Spleen (tissue), 11 donors: ENCODE measurements at regions not wholly inside any gene's neighbourhood (a gene's known extent, or its start where the extent isn't known, plus 50 kb on each side); places are given as distances from the start of the nearest gene placed in this dataset.

Source experiments
- DNase-seq: peaks from one replicate; pipeline ENCODE4 v3.0.0-alpha.2; 2020
- H3K27ac ChIP-seq, 8 donors: fragments of 200-600 bp; sonication (generic) in 7 of 8; 1 replicate in 4 of 8; 2 replicates in 4 of 8; pipeline versions ENCODE4 v1.5.0 to v1.8.0; 2016 to 2021; ENCODE audit warnings: inconsistent platforms in 4 of 8, mild to moderate bottlenecking in 4 of 8, moderate library complexity in 1 of 8
- H3K27me3 ChIP-seq, 7 donors: fragments of 200-600 bp; sonication (generic) in 6 of 7; replicated peaks in 1 of 7; 1 replicate in 4 of 7; 2 replicates in 3 of 7; pipeline versions ENCODE4 v1.5.0 to v1.8.0; 2016 to 2021; ENCODE audit warnings: inconsistent platforms in 3 of 7, mild to moderate bottlenecking in 1 of 7
- H3K36me3 ChIP-seq, 6 donors: fragments of 200-600 bp; sonication (generic) in 5 of 6; 1 replicate in 4 of 6; 2 replicates in 2 of 6; pipeline versions ENCODE4 v1.5.0 to v1.8.0; 2016 to 2021; ENCODE audit warnings: inconsistent platforms in 2 of 6
- H3K4me1 ChIP-seq, 6 donors: fragments of 200-600 bp; sonication (generic) in 5 of 6; 1 replicate in 3 of 6; 2 replicates in 3 of 6; pipeline versions ENCODE4 v1.5.0 to v1.8.0; 2016 to 2021; ENCODE audit warnings: inconsistent platforms in 3 of 6
- H3K4me3 ChIP-seq, 8 donors: fragments of 200-600 bp; sonication (generic) in 7 of 8; 1 replicate in 4 of 8; 2 replicates in 4 of 8; pipeline versions ENCODE4 v1.5.0 to v1.8.0; 2016 to 2021; ENCODE audit warnings: inconsistent platforms in 4 of 8, mild to moderate bottlenecking in 4 of 8, moderate library complexity in 2 of 8
- H3K9me3 ChIP-seq, 8 donors: fragments of 200-600 bp; sonication (generic) in 7 of 8; 1 replicate in 4 of 8; 2 replicates in 4 of 8; pipeline versions ENCODE4 v1.5.0 to v1.8.0; 2016 to 2021; ENCODE audit warnings: inconsistent platforms in 4 of 8
- POLR2A ChIP-seq, 3 donors: fragments of 450-650 bp; IDR thresholded peaks; one replicate each; pipeline ENCODE4 v1.5.1; 2017; ENCODE audit warnings: antibody characterized with exemption in 3 of 3, mild to moderate bottlenecking in 1 of 3
- POLR2AphosphoS5 ChIP-seq, 3 donors: sonication (generic); formaldehyde crosslinking; IDR thresholded peaks; one replicate each; pipeline ENCODE4 v1.5.1; 2017; ENCODE audit warnings: antibody characterized with exemption in 3 of 3
- WGBS, 5 donors: extraction: QIAGEN DNeasy Blood & Tissue Kit in 3 of 5; methylation state at CpG; one replicate each; pipeline versions ENCODE4 v1.1.5 to v1.1.7; 2013 to 2018; 5-methylcytosine and 5-hydroxymethylcytosine counted together
- intact Hi-C: fragments of 100-400 bp; cut with DNase I; formaldehyde crosslinking; loops from one replicate; pipeline ENCODE4 v1.15.0; 2023; ENCODE audit warnings: low total_unique reads
- TF ChIP-seq, protein P1 (sequence below), 11 experiments: fragments of 200-600 bp in 7 of 11; fragments of 450-650 bp in 4 of 11; sonication (generic) in 4 of 11; IDR thresholded peaks in 8 of 11; conservative IDR thresholded peaks in 3 of 11; 1 replicate in 7 of 11; 2 replicates in 4 of 11; pipeline versions ENCODE4 v1.4.0 to v1.8.0; 2016 to 2021; ENCODE audit warnings: antibody characterized with exemption in 11 of 11, inconsistent platforms in 4 of 11, mild to moderate bottlenecking in 1 of 11
- donor health status: healthy with polysubstance abuse.
- donor health status: DM: no; HTN: no; CAD: no; lungs with moderate emphysema.
- donor health status: DM: no; HTN: no; CAD: no.
- donor health status: Bipolar disorder and iron deficiency.
- donor health status: healthy.
- donor health status: DM: no; HTN: no; CAD: no.
- donor health status: DM: yes; HTN: yes; CAD: no.

DNA sequence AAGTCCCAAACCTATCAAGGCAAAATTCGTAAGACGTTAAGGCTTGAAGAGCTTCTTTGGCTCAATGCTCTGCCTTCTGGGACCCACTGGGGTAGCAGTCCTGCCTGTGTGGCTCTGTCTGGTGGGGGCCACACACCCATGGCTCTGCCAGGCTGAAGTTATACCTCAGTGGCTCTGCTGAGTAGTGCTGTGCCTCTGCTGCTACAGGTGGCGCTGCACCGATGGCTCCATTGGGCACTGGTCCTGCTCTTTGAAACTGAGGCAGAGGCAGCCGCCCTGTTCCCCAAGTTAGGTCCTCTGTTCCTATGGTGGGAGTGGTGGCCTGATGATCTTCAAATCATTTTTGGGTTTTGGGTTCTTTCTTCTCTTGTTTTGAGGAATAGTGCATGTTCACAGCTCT is 68.0 kb upstream of the AP4E1 start:
- intact Hi-C loops = no loop called here
- TF ChIP-seq, protein P1, sequence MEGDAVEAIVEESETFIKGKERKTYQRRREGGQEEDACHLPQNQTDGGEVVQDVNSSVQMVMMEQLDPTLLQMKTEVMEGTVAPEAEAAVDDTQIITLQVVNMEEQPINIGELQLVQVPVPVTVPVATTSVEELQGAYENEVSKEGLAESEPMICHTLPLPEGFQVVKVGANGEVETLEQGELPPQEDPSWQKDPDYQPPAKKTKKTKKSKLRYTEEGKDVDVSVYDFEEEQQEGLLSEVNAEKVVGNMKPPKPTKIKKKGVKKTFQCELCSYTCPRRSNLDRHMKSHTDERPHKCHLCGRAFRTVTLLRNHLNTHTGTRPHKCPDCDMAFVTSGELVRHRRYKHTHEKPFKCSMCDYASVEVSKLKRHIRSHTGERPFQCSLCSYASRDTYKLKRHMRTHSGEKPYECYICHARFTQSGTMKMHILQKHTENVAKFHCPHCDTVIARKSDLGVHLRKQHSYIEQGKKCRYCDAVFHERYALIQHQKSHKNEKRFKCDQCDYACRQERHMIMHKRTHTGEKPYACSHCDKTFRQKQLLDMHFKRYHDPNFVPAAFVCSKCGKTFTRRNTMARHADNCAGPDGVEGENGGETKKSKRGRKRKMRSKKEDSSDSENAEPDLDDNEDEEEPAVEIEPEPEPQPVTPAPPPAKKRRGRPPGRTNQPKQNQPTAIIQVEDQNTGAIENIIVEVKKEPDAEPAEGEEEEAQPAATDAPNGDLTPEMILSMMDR (IDR thresholded peaks at IDR 0.05 in 8 of 11, conservative IDR thresholded peaks at IDR 0.05 in 3 of 11) = no peak
- TF ChIP-seq POLR2A (IDR thresholded peaks at IDR 0.05) (no peak), POLR2AphosphoS5 (IDR thresholded peaks at IDR 0.05) (no peak)
- H3K27me3 ChIP-seq = no peaks in the 10 kb centered on the region
- H3K4me1 ChIP-seq = no peaks in the 10 kb centered on the region
- H3K9me3 ChIP-seq = peaks cover 0 to 4% (median 0%) of the 10 kb centered on the region in 8 donors
- no peak overlapping the region for H3K4me3 ChIP-seq
- WGBS, 5 donors = 92 to 97% (median 95%) methylated on average over 3 to 5 of the region's 5 CpGs
- no peak for DNase-seq
- no peaks in the 10 kb centered on the region for H3K36me3 ChIP-seq
- H3K27ac ChIP-seq = no peak overlapping the region

DNA sequence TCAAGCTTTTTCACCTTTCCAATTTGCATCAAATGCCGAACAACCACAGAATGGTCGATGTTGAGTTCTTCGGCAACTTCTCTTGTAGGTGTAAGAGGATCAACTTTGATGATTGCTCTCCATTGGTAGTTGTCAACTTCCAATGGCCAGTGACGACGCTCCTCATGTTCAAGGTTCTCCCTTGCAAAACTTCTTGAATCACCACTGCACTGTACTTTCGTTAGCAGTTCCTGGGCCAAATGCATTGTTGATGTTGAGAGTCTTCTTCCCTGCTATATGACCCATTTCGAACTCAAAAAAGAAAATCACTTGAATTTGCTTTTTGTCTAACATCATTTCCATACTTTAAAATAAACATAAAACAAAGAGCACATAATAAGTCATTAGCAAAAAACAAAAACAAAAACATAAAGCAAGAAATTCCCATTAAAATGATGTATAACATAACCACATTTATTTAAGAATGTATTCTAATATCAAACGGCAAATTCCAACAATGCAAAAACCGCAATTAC is 71.2 kb upstream of the AP4E1 start:
- WGBS, 5 donors = 91 to 97% (median 95%) methylated on average over 9 of the region's 9 CpGs
- no peak for DNase-seq
- H3K9me3 ChIP-seq = no peaks in the 10 kb centered on the region
- no peak overlapping the region for H3K27ac ChIP-seq
- H3K4me3 ChIP-seq = no peak overlapping the region
- no peaks in the 10 kb centered on the region for H3K36me3 ChIP-seq
- H3K27me3 ChIP-seq = no peaks in the 10 kb centered on the region
- intact Hi-C loops = no loop called here
- no peaks in the 10 kb centered on the region for H3K4me1 ChIP-seq
- no peak for TF ChIP-seq POLR2A (IDR thresholded peaks at IDR 0.05)
- TF ChIP-seq, protein P1 (IDR thresholded peaks at IDR 0.05 in 8 of 11, conservative IDR thresholded peaks at IDR 0.05 in 3 of 11) = no peak
- TF ChIP-seq POLR2AphosphoS5 (IDR thresholded peaks at IDR 0.05) = no peak

DNA sequence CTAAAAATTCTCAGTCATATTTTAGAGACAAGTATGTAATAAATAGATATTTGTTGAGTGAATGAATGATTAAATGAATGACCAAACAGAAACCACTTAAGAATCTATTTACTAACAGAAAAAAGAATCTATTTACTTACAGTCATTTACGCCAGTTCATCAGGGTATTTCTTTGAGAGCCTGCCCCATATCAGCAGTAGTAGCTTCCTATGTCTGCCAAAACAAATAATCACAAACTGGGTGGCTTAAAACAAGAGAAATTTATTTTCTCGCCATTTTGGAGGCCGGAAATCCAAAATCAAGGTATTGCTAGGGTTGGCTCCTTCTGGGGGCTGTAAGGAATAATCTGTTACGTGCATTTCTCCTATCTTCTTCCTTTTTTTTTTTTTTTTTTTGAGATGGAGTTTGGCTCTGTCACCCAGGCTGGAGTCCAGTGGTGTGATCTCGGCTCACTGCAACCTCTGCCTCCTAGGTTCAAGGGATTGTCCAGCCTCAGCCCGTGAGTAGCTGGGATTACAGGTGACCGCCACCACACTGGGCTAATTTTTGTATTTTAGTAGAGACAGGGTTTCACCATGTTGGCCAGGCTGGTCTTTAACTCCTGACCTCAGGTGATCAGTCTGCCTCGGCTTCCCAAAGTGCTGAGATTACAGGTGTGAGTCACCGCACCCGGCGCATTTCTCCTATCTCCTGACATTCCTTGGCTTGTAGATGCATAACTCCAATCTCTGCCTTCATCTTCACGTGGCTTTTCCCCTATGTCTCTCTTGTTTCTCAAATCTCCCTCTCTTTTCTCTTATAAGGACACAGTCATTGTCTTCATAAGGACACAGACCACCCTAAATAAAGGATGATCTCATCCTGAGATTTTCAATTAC is 65.2 kb upstream of the SPPL2A start:
- Histone ChIP-seq H3K27me3 (no peaks in the 10 kb centered on the region), H3K4me3 (no peak overlapping the region), H3K36me3 (no peaks in the 10 kb centered on the region), H3K27ac (no peak overlapping the region), H3K9me3 (no peaks in the 10 kb centered on the region), H3K4me1 (no peaks in the 10 kb centered on the region)
- WGBS, 5 donors = 84 to 93% (median 89%) methylated on average over 12 of the region's 12 CpGs
- TF ChIP-seq, protein P1 (IDR thresholded peaks at IDR 0.05 in 8 of 11, conservative IDR thresholded peaks at IDR 0.05 in 3 of 11) = no peak
- no peak for TF ChIP-seq POLR2AphosphoS5 (IDR thresholded peaks at IDR 0.05)
- DNase-seq = no peak
- intact Hi-C loops = no loop called here

DNA sequence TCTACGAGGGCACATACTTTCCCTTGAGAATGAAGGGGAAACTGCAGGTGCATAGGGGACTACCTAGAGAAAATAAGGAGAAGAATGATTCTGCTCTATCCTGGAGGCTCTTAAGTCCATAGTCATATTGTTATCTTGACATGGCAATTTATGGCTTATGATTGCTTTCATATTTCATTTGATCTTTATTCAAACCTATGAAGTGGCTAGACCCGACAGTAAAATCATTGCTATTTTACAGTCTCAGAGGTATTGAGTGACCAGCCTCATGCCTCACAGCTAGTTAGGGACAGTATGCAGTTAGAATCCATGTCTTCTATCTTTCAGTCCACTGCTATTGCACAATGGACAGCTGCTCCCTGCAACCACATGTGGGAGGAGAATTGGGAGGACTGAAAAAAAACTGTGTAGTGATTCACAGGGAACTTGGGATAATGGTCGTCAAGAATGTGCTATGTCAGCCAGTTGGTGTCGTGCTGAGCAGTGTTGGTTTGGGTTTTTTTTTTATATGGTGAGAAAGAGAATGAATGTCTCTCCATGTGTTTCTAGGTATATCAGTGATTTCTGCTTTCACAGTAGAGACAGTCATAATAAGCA is 63.2 kb upstream of the SPPL2A start:
- H3K4me1 ChIP-seq = no peaks in the 10 kb centered on the region
- H3K36me3 ChIP-seq = no peaks in the 10 kb centered on the region
- no peak overlapping the region for H3K27ac ChIP-seq
- H3K9me3 ChIP-seq = no peaks in the 10 kb centered on the region
- intact Hi-C loops = no loop called here
- no peak overlapping the region for H3K4me3 ChIP-seq
- 49 to 66% (median 61%) methylated on average over 4 of the region's 4 CpGs for WGBS, 5 donors
- H3K27me3 ChIP-seq = no peaks in the 10 kb centered on the region
- TF ChIP-seq, protein P1 (IDR thresholded peaks at IDR 0.05 in 8 of 11, conservative IDR thresholded peaks at IDR 0.05 in 3 of 11) = no peak
- TF ChIP-seq POLR2A (IDR thresholded peaks at IDR 0.05) (no peak), POLR2AphosphoS5 (IDR thresholded peaks at IDR 0.05) (no peak)
- DNase-seq = no peak
